Fibroblast of pulmonary artery (primary cell): ENCODE measurements at regions not wholly inside any gene's neighbourhood (a gene's known extent, or its start where the extent isn't known, plus 50 kb on each side); places are given as distances from the start of the nearest gene placed in this dataset.
"Not testable (repeated sequence)": the region's sequence is repeated elsewhere in the genome, so short reads cannot be mapped to it uniquely, and the experiment has no call there.

Source experiments
- DNase-seq: peaks from one replicate; pipeline ENCODE4 v3.0.0-alpha.2; 2010; ENCODE audit warnings: low read depth
- H3K4me3 ChIP-seq: replicated peaks from 2 replicates; pipeline ENCODE4 v1.5.1; 2011; ENCODE audit warnings: low read depth, mild to moderate bottlenecking, control low read depth, low read length, moderate library complexity
- TF ChIP-seq, protein P1 (sequence below): IDR thresholded peaks from 2 replicates; pipeline ENCODE4 v1.5.1; 2011; ENCODE audit warnings: mild to moderate bottlenecking, control low read depth, low read length, inconsistent platforms; ENCODE audit errors: missing control alignments

DNA sequence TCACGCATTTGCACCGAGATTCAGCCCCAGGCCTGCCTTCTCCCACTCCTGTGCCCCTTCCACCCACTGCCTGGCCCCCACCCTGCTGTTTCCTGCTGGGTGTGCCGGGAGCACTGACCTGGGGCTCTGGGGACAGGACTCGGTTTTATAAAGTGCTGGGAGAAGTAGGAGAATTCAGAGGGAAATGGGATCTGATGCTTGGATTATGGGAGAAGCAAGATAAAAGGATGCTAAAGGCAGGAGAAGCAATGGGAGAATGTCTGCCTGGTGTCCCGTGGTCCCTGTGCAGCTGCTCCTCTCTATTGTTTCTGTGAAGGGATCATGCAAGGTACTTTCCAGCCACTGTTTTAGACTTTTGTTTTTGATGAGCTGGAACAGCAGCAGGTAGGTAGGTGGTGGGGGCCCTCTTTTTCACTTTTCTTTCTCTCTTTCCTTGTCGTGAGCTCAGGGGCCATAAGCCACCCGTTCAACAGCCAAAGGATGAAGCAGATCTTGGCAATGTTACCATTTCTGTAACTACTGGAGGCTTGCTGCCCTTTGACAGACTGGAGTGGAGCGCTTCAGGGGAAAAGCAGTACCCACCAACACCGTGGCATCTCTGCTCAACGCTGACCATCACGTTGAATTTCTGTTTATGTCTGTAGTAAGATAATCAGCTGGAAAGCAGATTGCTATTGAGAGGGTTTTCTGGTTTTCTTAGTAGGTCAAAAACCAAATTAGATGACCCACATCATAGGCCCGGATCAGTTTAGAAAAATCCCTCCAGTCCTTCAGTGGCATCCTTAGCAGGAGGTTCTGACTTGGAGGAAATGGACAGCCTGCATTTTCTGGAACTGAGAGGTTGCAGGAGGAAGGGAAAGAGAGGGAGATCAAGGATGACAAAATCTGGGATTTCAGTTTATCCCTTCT is 63.8 kb upstream of the ENPP6 start:
- H3K4me3 ChIP-seq: no peak overlapping the region
- DNase-seq: no peak
- TF ChIP-seq, protein P1, sequence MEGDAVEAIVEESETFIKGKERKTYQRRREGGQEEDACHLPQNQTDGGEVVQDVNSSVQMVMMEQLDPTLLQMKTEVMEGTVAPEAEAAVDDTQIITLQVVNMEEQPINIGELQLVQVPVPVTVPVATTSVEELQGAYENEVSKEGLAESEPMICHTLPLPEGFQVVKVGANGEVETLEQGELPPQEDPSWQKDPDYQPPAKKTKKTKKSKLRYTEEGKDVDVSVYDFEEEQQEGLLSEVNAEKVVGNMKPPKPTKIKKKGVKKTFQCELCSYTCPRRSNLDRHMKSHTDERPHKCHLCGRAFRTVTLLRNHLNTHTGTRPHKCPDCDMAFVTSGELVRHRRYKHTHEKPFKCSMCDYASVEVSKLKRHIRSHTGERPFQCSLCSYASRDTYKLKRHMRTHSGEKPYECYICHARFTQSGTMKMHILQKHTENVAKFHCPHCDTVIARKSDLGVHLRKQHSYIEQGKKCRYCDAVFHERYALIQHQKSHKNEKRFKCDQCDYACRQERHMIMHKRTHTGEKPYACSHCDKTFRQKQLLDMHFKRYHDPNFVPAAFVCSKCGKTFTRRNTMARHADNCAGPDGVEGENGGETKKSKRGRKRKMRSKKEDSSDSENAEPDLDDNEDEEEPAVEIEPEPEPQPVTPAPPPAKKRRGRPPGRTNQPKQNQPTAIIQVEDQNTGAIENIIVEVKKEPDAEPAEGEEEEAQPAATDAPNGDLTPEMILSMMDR: no peak

DNA sequence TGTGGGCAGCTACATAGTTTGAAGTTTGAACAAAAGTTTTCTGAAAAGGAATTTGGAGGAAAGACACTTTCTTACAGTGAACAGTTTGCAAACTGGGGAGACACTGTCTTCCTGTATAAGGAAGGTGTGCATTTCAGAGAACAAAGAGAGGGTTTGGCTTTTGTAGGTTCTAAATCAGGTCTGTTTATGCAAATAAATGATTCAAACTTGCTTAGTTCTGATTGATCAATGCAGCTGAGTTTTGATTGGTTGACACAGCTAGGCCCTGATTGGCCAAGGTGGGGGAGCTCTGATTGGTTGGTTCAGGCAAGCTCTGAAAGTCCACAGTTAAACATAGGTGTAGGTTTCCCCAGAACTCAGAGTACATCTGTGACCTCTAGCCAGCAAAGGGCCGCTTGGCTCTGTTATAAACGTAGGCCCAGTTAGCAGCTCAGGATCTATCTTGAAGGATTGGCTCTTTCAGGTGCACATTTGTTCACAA is 63.0 kb upstream of the ENPP6 start:
- TF ChIP-seq, protein P1: no peak
- no peak for DNase-seq
- no peak overlapping the region for H3K4me3 ChIP-seq

DNA sequence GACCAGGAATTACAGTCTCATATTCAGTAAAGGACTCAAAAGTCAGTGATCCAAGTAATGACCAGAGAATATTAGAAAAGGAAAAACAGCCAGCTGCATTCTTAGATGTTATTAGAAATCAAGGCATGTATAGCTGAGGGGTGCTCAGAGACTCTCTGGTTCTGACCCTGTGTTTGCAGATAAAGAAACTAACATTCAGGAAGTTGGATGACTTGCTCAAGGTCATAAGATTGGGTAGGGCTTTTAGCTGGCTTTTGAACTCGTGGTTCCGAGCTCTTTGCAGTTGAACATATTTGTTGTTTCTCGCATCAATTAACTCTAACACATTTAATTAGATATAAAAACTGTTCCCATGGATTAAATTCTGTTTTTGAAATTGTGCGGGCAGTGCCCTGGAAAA is 62.5 kb upstream of the ENPP6 start:
- TF ChIP-seq, protein P1: no peak
- DNase-seq: no peak
- H3K4me3 ChIP-seq: no peak overlapping the region

DNA sequence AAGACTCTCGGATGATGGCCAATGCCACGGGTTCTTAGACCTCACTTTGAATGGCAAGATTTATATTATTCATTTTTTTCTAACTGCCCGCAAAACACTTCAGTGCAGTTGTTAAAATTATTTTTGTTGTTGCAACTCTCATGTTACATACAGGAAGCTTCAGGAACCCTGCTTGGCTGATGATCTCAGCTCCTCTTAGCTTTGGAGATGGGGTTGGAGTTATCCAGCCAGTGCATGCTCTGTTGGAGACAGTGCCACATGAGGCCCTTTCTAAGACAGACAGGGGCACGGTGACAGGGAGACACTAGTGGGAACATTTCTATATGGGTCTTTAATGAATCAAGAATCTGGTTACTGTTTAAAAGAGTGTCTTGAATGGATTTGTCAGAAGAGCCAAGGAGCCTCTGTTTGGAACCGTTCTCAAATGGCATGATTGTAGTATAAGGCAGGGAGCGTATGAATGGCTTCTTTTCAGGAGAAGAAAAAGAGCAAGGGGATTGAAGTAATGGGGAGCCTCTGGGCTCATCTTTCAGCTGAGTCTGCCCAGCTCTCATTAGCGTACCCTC is 61.9 kb upstream of the ENPP6 start:
- TF ChIP-seq, protein P1: no peak
- no peak overlapping the region for H3K4me3 ChIP-seq
- DNase-seq: no peak

DNA sequence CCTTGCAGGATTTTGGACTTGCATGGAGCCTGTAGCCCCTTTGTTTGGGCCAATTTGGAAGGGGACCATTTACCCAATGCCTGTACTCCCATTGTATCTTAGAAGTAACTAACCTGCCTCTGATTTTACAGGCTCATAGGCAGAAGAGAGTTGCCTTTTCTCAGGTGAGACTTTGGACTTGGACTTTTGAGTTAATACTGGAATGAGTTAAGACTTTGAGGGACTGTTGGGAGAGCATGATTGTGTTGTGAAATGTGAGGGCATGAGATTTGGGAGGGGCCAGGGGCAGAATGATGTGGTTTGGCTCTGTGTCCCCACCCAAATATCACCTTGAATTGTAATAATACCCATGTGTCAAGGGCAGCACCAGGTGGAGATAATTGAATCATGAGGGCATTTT is 60.1 kb upstream of the ENPP6 start:
- DNase-seq, H3K4me3 ChIP-seq: not testable (repeated sequence)

DNA sequence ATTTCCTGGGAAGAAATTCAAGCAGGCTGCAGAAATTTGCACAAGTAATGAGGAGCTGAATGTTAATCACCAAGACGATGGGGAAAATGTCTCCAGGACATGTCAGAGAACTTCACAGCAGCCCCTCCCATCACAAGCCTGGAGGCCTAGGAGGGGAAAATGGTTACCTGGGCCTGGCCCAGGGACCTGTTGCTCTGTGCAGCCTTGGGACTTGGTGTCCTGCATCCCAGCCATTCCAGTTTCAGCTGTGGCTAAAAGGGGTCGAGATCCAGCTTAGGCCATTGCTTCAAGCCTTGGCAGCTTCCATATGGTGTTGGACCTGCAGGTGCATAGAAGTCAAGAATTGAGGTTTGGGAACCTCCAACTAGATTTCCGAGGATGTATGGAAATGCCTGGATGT is 59.3 kb upstream of the ENPP6 start:
- H3K4me3 ChIP-seq, DNase-seq: not testable (repeated sequence)

DNA sequence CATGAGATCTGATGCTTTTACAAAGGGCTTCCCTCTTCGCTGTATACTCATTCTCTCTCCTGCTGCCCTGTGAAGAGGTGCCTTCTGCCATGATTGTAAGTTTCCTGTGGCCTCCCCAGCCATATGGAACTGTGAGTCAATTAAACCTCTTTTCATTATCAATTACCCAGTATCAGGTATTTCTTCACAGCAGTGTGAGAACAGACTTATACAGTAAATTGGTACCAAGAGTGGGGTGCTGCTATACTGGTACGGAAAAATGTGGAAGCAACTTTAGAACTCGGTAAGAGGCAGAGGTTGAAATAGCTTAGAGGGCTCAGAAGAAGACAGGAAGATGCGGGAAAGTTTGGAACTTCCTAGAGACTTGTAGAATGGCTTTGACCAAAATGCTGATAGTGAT is 58.7 kb upstream of the ENPP6 start:
- not testable (repeated sequence) for DNase-seq, H3K4me3 ChIP-seq

DNA sequence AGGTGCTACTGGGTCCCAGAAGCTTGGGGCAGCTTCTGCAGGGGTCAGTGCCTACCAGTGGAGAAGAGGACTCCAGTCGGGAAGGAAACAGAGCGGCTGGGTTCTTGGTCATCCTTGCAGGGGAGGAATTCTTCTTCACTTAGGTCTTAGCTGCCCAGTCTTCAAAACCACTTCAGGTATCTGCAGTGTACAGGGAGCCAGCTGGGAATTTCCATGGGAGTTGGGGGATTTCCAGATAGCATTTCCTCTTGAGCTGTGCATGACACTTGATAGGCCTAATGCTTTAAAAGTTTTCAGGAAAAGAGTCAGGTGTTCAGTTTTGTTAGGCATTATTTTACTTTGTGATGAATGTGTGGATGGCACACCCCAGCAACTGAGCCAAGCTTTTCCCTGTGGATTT is 58.1 kb upstream of the ENPP6 start:
- DNase-seq: no peak
- TF ChIP-seq, protein P1: no peak
- H3K4me3 ChIP-seq: no peak overlapping the region
